Small intestine (tissue), 7 donors: ENCODE measurements at regions not wholly inside any gene's neighbourhood (a gene's known extent, or its start where the extent isn't known, plus 50 kb on each side); places are given as distances from the start of the nearest gene placed in this dataset.

Experiments
- DNase-seq, 2 donors: peaks; one replicate each; pipeline versions ENCODE4 v3.0.0 to v3.0.0-alpha.2; 2013
- FAIRE-seq: peaks from 2 replicates; lab custom pipeline; 2012; peaks lifted over from hg19 to GRCh38; lab: Jason Lieb, UNC
- H3K27ac ChIP-seq, 3 donors: one replicate each; pipeline ENCODE4 v1.5.1; 2013; ENCODE audit warnings: low read length in 2 of 3, mild to moderate bottlenecking in 2 of 3, control low read depth in 1 of 3, inconsistent platforms in 1 of 3, low read depth in 1 of 3, moderate library complexity in 1 of 3
- H3K27me3 ChIP-seq, 3 donors: one replicate each; pipeline ENCODE4 v1.6.1; 2013; ENCODE audit warnings: low read length in 3 of 3, inconsistent platforms in 1 of 3; ENCODE audit not compliant: control insufficient read depth in 3 of 3, insufficient read depth in 3 of 3
- H3K36me3 ChIP-seq, 3 donors: one replicate each; pipeline ENCODE4 v1.6.1; 2013; ENCODE audit warnings: low read length in 3 of 3, inconsistent platforms in 1 of 3, low read depth in 1 of 3, mild to moderate bottlenecking in 1 of 3, moderate library complexity in 1 of 3; ENCODE audit not compliant: control insufficient read depth in 3 of 3, insufficient read depth in 2 of 3
- H3K4me1 ChIP-seq, 3 donors: one replicate each; pipeline ENCODE4 v1.6.1; 2013; ENCODE audit warnings: low read length in 2 of 3, inconsistent platforms in 1 of 3, low read depth in 1 of 3, mild to moderate bottlenecking in 1 of 3, moderate library complexity in 1 of 3; ENCODE audit not compliant: control insufficient read depth in 3 of 3, insufficient read depth in 2 of 3
- H3K4me3 ChIP-seq, 3 donors: one replicate each; pipeline ENCODE4 v1.5.1; 2013; ENCODE audit warnings: low read length in 3 of 3, control low read depth in 1 of 3, inconsistent platforms in 1 of 3, low read depth in 1 of 3, mild to moderate bottlenecking in 1 of 3, moderate library complexity in 1 of 3
- H3K9me3 ChIP-seq, 2 donors: one replicate each; pipeline ENCODE4 v1.6.1; 2013; ENCODE audit warnings: low read depth in 1 of 2, low read length in 1 of 2; ENCODE audit not compliant: control insufficient read depth in 2 of 2, insufficient read depth in 1 of 2
- WGBS, 3 donors: extraction: QIAGEN DNeasy Blood & Tissue Kit; methylation state at CpG; one replicate each; pipeline ENCODE4 v1.1.7; 2013; 5-methylcytosine and 5-hydroxymethylcytosine counted together
- donor health status: healthy with polysubstance abuse.
- donor health status: control.
- donor health status: control.
- donor health status: Bipolar disorder and iron deficiency.
- donor health status: healthy.

DNA sequence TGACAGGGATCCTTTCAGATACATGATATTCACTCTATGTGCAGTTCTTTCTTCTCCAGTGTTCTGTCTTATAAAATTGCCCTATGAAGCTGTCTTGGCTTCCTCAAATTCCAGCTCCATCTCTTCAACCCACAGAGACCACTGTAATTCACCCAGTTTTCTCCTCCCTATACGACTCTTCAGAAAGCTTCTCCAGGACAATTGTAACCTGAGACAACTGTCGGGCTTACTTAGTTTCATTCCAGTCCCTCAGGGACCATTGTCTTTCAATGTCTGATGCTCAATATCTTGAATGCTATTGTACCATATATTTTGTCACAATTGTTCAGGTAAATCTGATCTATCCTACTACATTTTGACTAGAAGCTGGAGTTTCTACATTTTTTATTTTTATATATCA is 345.3 kb downstream of the RPL10L start:
- FAIRE-seq (no peak), DNase-seq (no peak)
- H3K4me3 ChIP-seq, result no peak overlapping the region
- WGBS, 3 donors, result 54 to 64% (median 60%) methylated on average over 2 of the region's 2 CpGs
- H3K9me3 ChIP-seq, result no peaks in the 10 kb centered on the region
- no peaks in the 10 kb centered on the region for H3K27me3 ChIP-seq
- no peaks in the 10 kb centered on the region for H3K4me1 ChIP-seq
- H3K36me3 ChIP-seq, result no peaks in the 10 kb centered on the region
- no peak overlapping the region for H3K27ac ChIP-seq

DNA sequence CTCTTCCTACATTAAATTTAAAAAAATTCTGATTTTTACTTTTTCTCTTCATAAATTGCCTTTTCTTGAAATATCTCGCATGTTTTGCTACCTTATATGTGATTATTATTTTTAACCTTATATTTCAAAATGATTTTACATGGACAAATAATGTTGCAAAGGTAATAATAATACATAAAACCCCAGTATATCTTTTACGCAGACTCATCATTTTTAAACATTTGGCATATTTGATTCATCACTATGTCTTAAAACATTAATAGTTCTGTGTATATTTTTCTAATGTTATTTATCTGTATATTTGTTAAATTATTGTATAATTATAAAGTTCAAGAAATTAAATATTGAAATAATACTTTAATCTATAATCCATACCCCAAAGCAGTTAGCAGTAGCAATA is 350.8 kb downstream of the RPL10L start:
- no peaks in the 10 kb centered on the region for H3K36me3 ChIP-seq
- no peak for DNase-seq
- 88 to 90% (median 90%) methylated on average over 2 of the region's 2 CpGs for WGBS, 3 donors
- H3K27me3 ChIP-seq, result no peaks in the 10 kb centered on the region
- H3K27ac ChIP-seq, result no peak overlapping the region
- no peak overlapping the region for H3K4me3 ChIP-seq
- no peaks in the 10 kb centered on the region for H3K4me1 ChIP-seq
- FAIRE-seq, result no peak
- no peaks in the 10 kb centered on the region for H3K9me3 ChIP-seq

GRCh38 chr14:46290706-46291105 is 360.9 kb downstream of the RPL10L start:
- Histone ChIP-seq H3K9me3 (peaks cover 0 to 2% of the 10 kb centered on the region in 2 donors), H3K27me3 (no peaks in the 10 kb centered on the region), H3K4me3 (no peak overlapping the region), H3K4me1 (no peaks in the 10 kb centered on the region), H3K27ac (no peak overlapping the region), H3K36me3 (no peaks in the 10 kb centered on the region)
- no peak for FAIRE-seq
- DNase-seq, result no peak

- 76 to 88% (median 83%) methylated on average over 1 of the region's 1 CpG for WGBS, 3 donors
- FAIRE-seq (no peak), DNase-seq (no peak)
- Histone ChIP-seq H3K36me3 (no peaks in the 10 kb centered on the region), H3K4me3 (no peak overlapping the region), H3K27ac (no peak overlapping the region), H3K9me3 (no peaks in the 10 kb centered on the region), H3K27me3 (no peaks in the 10 kb centered on the region), H3K4me1 (no peaks in the 10 kb centered on the region)
Measured at GRCh38 chr14:46279776-46280175, 371.8 kb downstream of the RPL10L start.

DNA sequence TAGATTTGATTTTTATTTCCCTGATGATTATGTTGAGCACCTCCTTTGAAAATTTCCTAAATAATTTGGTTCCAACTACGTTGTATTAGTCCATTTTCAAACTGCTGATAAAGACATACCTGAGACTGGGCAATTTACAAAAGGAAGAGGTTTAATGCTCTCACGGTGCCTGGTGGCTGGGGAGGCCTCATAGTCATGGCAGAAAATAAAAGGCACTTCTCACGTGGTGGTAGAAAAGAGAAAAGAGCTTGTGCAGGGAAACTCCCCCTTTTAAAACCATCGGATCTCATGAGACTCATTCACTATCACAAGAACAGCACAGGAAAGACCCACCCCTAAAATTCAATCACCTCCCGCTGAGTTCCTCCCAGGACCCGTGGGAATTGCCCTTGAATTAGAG is 372.3 kb downstream of the RPL10L start:
- WGBS, 3 donors, result 40 to 64% (median 54%) methylated on average over 6 of the region's 6 CpGs
- FAIRE-seq (no peak), DNase-seq (no peak)
- no peaks in the 10 kb centered on the region for H3K4me1 ChIP-seq
- no peaks in the 10 kb centered on the region for H3K36me3 ChIP-seq
- H3K27me3 ChIP-seq, result no peaks in the 10 kb centered on the region
- H3K9me3 ChIP-seq, result no peaks in the 10 kb centered on the region
- no peak overlapping the region for H3K4me3 ChIP-seq
- H3K27ac ChIP-seq, result no peak overlapping the region

DNA sequence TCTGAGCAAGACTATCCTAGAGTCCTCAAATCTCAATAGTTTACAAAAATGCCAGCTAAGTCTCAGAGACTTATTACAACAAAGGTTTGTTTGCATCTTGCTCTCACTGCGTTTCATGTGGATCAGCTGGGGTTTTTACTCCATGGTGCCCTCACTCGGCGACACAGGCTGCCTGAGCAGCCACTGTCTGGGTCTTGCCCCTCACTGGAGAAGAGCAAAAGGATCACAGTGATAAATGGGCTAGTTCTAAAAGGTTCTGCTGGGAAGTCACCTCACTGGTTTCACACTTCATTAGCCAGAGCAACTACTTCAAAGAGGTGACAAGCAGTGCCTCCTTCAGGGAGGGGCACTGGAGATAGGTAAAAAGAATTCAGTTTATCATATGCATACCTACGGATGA is 392.0 kb downstream of the RPL10L start:
- FAIRE-seq (no peak), DNase-seq (no peak)
- no peaks in the 10 kb centered on the region for H3K4me1 ChIP-seq
- WGBS, 3 donors, result 41 to 53% (median 47%) methylated on average over 4 of the region's 4 CpGs
- peaks cover 0 to 1% of the 10 kb centered on the region in 2 donors for H3K9me3 ChIP-seq
- no peaks in the 10 kb centered on the region for H3K27me3 ChIP-seq
- H3K27ac ChIP-seq, result no peak overlapping the region
- no peak overlapping the region for H3K4me3 ChIP-seq
- no peaks in the 10 kb centered on the region for H3K36me3 ChIP-seq

GRCh38 chr14:46256381-46256780 is 395.2 kb downstream of the RPL10L start:
- H3K4me1 ChIP-seq, result no peaks in the 10 kb centered on the region
- no peak overlapping the region for H3K27ac ChIP-seq
- no peak for DNase-seq
- H3K27me3 ChIP-seq, result no peaks in the 10 kb centered on the region
- H3K9me3 ChIP-seq, result peaks cover 0 to 3% of the 10 kb centered on the region in 2 donors
- no peak for FAIRE-seq
- no peaks in the 10 kb centered on the region for H3K36me3 ChIP-seq
- 36 to 47% (median 41%) methylated on average over 3 of the region's 3 CpGs for WGBS, 3 donors
- no peak overlapping the region for H3K4me3 ChIP-seq

- H3K27ac ChIP-seq, result no peak overlapping the region
Measured at GRCh38 chr14:46250113-46250703, 401.4 kb downstream of the RPL10L start.

DNA sequence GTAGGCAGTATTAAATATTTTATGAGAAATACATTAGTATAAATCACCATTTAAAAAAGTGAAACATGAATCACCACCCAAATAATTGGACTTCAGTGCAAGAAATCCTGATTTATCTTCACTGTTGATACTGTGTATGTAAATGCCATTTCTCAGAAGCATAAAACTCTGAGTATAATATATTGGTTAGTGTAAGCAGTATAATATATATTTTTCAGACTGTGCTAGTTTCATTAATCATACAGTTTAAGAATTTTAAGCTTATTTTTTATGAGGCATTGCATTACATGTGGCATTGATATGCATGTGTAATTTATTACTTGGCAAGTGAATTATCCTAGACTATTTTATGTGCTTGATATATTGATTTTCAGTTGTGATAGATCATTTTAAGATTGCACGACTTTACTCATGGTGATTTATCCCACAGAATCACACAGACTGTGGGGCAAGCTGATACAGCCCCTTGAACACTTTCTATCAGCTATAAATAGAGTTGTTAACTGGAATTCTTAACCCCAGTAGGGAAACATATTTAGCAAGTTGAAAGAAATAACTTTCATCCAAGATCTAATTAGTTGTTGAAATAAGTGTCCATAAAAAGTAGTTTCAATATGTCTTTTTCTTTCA is 403.5 kb downstream of the RPL10L start:
- no peak for DNase-seq
- WGBS, 3 donors, result 22 to 26% (median 24%) methylated on average over 1 of the region's 1 CpG
- FAIRE-seq, result no peak

More at GRCh38 chr14:46250113-46250703, 401.4 kb downstream of the RPL10L start:
- DNase-seq, result peak; percentile 6 to 28
- Histone ChIP-seq H3K4me3 (no peak overlapping the region), H3K4me1 (no peaks in the 10 kb centered on the region), H3K36me3 (no peaks in the 10 kb centered on the region), H3K27me3 (no peaks in the 10 kb centered on the region), H3K9me3 (peaks cover 0 to 3% of the 10 kb centered on the region in 2 donors)
- FAIRE-seq, result no peak

More for the DNA sequence above, 403.5 kb downstream of the RPL10L start:
- Histone ChIP-seq H3K4me1 (no peaks in the 10 kb centered on the region), H3K36me3 (no peaks in the 10 kb centered on the region), H3K27me3 (no peaks in the 10 kb centered on the region), H3K27ac (no peak overlapping the region), H3K4me3 (no peak overlapping the region), H3K9me3 (no peaks in the 10 kb centered on the region)
